ENCODE measurements at regions not wholly inside any gene's neighbourhood (a gene's known extent, or its start where the extent isn't known, plus 50 kb on each side); places are given as distances from the start of the nearest gene placed in this dataset.
A peak's percentile ranks its signal among the peaks of the same experiment; 100 is the strongest.

DNA sequence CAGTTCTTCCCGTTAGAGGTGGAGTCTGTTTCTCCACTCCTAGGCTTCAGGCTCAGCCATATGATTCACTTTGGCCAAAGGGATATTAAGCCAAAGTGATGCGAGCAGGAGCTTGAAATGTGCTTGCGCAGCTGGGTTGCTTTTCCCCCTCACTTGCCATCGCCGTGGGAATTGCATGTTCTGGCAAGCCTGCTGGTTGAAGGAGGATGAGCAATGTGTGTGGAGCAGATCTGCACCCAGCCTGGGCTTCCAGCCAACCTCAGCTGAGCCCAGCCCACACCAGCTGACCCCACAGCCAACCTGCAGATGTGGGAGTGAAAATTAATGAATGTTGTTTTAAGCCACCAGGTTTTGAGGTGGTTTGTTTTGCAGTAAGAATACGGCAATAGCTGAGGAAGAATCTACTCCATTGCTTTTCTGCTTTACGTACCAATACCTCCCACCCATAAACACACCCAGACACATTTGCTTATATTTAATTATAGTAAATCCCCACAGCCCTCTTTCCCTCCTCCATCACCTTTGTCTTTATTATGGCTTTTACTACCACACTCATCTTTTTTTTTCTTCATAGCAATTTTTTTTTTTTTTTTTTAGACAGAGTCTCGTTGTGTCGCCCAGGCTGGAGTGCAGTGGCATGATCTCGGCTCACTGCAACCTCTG lies 132.8 kb upstream of the FUNDC1 start:
- TF ChIP-seq GLI4 (tag by site-specific recombination; IDR thresholded peaks at IDR 0.05) (no peak), ZNF324 (tag by site-specific recombination; IDR thresholded peaks at IDR 0.05) (no peak), ZSCAN30 (tag by site-specific recombination; IDR thresholded peaks at IDR 0.05) (peak; percentile 70; the same call in 1 of the 2 replicates), SALL2 (tag by site-specific recombination; IDR thresholded peaks at IDR 0.05; ENCODE audit: borderline replicate concordance) (no peak), ZNF585B (tag by site-specific recombination; IDR thresholded peaks at IDR 0.05) (peak; percentile 49), ZNF558 (tag by site-specific recombination; IDR thresholded peaks at IDR 0.05) (no peak; the same call in 1 of the 2 replicates), ZNF792 (tag by site-specific recombination; IDR thresholded peaks at IDR 0.05) (no peak), OVOL3 (tag by site-specific recombination; IDR thresholded peaks at IDR 0.05) (no peak), TCF7L2 (IDR thresholded peaks at IDR 0.05; ENCODE audit: borderline replicate concordance, low read depth, low read length) (no peak), YY1 (tag by site-specific recombination; IDR thresholded peaks at IDR 0.05) (no peak), ZNF660 (tag by site-specific recombination; IDR thresholded peaks at IDR 0.05) (0 out of 2 replicates have a peak, but pooled peaks have one; percentile 86)
- TF ChIP-seq, protein P1, sequence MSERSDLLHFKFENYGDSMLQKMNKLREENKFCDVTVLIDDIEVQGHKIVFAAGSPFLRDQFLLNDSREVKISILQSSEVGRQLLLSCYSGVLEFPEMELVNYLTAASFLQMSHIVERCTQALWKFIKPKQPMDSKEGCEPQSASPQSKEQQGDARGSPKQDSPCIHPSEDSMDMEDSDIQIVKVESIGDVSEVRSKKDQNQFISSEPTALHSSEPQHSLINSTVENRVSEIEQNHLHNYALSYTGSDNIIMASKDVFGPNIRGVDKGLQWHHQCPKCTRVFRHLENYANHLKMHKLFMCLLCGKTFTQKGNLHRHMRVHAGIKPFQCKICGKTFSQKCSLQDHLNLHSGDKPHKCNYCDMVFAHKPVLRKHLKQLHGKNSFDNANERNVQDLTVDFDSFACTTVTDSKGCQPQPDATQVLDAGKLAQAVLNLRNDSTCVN (tag by site-specific recombination; optimal IDR thresholded peaks at IDR 0.05) = no peak
- TF ChIP-seq, protein P2, sequence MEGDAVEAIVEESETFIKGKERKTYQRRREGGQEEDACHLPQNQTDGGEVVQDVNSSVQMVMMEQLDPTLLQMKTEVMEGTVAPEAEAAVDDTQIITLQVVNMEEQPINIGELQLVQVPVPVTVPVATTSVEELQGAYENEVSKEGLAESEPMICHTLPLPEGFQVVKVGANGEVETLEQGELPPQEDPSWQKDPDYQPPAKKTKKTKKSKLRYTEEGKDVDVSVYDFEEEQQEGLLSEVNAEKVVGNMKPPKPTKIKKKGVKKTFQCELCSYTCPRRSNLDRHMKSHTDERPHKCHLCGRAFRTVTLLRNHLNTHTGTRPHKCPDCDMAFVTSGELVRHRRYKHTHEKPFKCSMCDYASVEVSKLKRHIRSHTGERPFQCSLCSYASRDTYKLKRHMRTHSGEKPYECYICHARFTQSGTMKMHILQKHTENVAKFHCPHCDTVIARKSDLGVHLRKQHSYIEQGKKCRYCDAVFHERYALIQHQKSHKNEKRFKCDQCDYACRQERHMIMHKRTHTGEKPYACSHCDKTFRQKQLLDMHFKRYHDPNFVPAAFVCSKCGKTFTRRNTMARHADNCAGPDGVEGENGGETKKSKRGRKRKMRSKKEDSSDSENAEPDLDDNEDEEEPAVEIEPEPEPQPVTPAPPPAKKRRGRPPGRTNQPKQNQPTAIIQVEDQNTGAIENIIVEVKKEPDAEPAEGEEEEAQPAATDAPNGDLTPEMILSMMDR (tag by site-specific recombination; IDR thresholded peaks at IDR 0.05) = no peak
